Breast epithelium (tissue), 3 donors: ENCODE measurements at regions not wholly inside any gene's neighbourhood (a gene's known extent, or its start where the extent isn't known, plus 50 kb on each side); places are given as distances from the start of the nearest gene placed in this dataset.

Source experiments
- CTCF ChIP-seq, 3 donors: fragments of 450-650 bp; IDR thresholded peaks; one replicate each; pipeline ENCODE4 v1.5.1; 2016 to 2017; ENCODE audit warnings: antibody characterized with exemption in 3 of 3, mild to moderate bottlenecking in 3 of 3, moderate library complexity in 3 of 3
- POLR2A ChIP-seq: fragments of 450-650 bp; IDR thresholded peaks from one replicate; pipeline ENCODE4 v1.6.1; 2016; ENCODE audit warnings: antibody characterized with exemption, mild to moderate bottlenecking, moderate library complexity
- POLR2AphosphoS5 ChIP-seq, 3 donors: sonication (generic); formaldehyde crosslinking; IDR thresholded peaks; one replicate each; pipeline ENCODE4 v1.6.1; 2017; ENCODE audit warnings: antibody characterized with exemption in 3 of 3

- TF ChIP-seq CTCF (IDR thresholded peaks at IDR 0.05) (no peak), POLR2A (no peak), POLR2AphosphoS5 (IDR thresholded peaks at IDR 0.05) (no peak)
Observed at GRCh38 chr6:56366141-56366852, 118.9 kb upstream of the COL21A1 start.
